DND-41 (cell line): ENCODE measurements at regions not wholly inside any gene's neighbourhood (a gene's known extent, or its start where the extent isn't known, plus 50 kb on each side); places are given as distances from the start of the nearest gene placed in this dataset.

Experiments
- ATAC-seq: fragments of 200-7000 bp; cut with Tn5 transposase; 3 replicates; pipeline ENCODE4 v1.9.1; 2021; ENCODE audit warnings: low read depth; ENCODE audit not compliant: insufficient read depth
- DNase-seq: peaks from one replicate; pipeline ENCODE4 v3.0.0-alpha.2; 2020
- H2AFZ ChIP-seq: 2 replicates; pipeline ENCODE4 v1.6.0; 2012; ENCODE audit warnings: low read depth, low read length
- H3K27ac ChIP-seq: 2 replicates; pipeline ENCODE4 v1.5.1; 2012; ENCODE audit warnings: low read length, inconsistent platforms
- H3K27me3 ChIP-seq: fragments of 200-600 bp; sonication (generic); 2 replicates; pipeline ENCODE4 v1.6.0; 2012; ENCODE audit warnings: low read length, mild to moderate bottlenecking, inconsistent platforms; ENCODE audit not compliant: insufficient read depth, poor library complexity
- H3K36me3 ChIP-seq: 2 replicates; pipeline ENCODE4 v1.5.1; 2012; ENCODE audit warnings: low read length, inconsistent platforms; ENCODE audit not compliant: insufficient read depth
- H3K4me1 ChIP-seq: 2 replicates; pipeline ENCODE4 v1.5.1; 2012; ENCODE audit warnings: mild to moderate bottlenecking, low read length; ENCODE audit not compliant: insufficient read depth
- H3K4me2 ChIP-seq: 2 replicates; pipeline ENCODE4 v1.6.0; 2012; ENCODE audit warnings: mild to moderate bottlenecking, moderate library complexity, low read length, inconsistent platforms; ENCODE audit not compliant: insufficient read depth
- H3K4me3 ChIP-seq, 2 experiments: fragments of 200-600 bp in 1 of 2; shearing (Covaris generic) in 1 of 2; 2 replicates each; pipeline ENCODE4 v1.5.1; 2012 to 2016; ENCODE audit warnings: inconsistent platforms in 2 of 2, low read length in 2 of 2, mild to moderate bottlenecking in 2 of 2, low read depth in 1 of 2, moderate library complexity in 1 of 2
- H3K79me2 ChIP-seq: 2 replicates; pipeline ENCODE4 v1.6.0; 2012; ENCODE audit warnings: low read length, inconsistent platforms; ENCODE audit not compliant: insufficient read depth
- H3K9ac ChIP-seq: 2 replicates; pipeline ENCODE4 v1.6.0; 2012; ENCODE audit warnings: low read depth, mild to moderate bottlenecking, inconsistent platforms, low read length, moderate library complexity
- H3K9me3 ChIP-seq: 2 replicates; pipeline ENCODE4 v1.5.1; 2012; ENCODE audit warnings: low read length, moderate library complexity, mild to moderate bottlenecking, inconsistent platforms; ENCODE audit not compliant: insufficient read depth, severe bottlenecking
- H4K20me1 ChIP-seq: 2 replicates; pipeline ENCODE4 v1.6.0; 2012; ENCODE audit warnings: low read length; ENCODE audit not compliant: insufficient read depth
- EZH2 ChIP-seq: IDR thresholded peaks from 3 replicates; pipeline ENCODE4 v1.6.1; 2012; ENCODE audit warnings: borderline replicate concordance, low read depth, mild to moderate bottlenecking, moderate library complexity, low read length, inconsistent platforms; ENCODE audit not compliant: severe bottlenecking
- TF ChIP-seq, protein P1 (sequence below): IDR thresholded peaks from 2 replicates; pipeline ENCODE4 v1.5.1; 2012; ENCODE audit warnings: borderline replicate concordance, low read length, moderate library complexity, mild to moderate bottlenecking; ENCODE audit not compliant: poor library complexity, severe bottlenecking; ENCODE audit errors: extremely low read depth

DNA sequence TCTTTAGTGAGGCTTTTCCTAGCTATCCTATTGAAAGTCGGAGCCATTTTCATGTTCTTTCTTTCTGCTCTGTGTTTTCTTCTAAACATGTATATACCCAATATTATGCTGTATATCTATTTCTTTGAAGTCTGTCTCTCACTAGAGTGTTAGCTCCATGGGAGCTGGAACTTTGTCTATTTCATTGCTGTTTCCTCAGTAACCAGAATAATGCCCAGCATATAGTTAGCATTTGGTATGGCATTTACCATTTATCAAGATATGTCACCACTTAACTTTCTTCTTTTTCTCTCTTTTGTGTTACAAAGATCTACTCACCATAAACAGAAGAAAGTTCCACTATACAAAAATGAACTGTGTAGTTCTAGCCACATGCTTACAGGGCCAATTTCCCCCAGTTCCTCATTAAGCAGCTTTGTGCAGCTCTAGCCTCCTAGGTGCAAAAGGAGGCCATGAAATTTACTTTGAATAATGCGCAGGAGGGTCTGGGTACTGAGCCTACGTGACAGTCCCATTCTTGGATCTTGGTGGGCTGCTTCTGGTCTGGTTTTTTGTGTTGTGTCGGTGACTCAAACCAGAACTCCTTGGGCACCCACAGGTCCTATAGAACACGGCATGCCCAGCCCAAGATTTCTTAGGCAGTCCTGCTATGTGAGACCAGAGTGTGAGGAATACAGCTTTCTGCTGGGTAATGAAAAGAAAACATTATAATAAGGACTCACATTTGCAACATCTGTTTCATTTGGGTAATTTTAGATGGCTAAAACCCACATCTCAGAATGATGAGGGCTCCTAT lies 302.3 kb upstream of the IGFBP7 start:
- no peaks in the 10 kb centered on the region for H3K27me3 ChIP-seq
- no peak for TF ChIP-seq EZH2
- TF ChIP-seq, protein P1, sequence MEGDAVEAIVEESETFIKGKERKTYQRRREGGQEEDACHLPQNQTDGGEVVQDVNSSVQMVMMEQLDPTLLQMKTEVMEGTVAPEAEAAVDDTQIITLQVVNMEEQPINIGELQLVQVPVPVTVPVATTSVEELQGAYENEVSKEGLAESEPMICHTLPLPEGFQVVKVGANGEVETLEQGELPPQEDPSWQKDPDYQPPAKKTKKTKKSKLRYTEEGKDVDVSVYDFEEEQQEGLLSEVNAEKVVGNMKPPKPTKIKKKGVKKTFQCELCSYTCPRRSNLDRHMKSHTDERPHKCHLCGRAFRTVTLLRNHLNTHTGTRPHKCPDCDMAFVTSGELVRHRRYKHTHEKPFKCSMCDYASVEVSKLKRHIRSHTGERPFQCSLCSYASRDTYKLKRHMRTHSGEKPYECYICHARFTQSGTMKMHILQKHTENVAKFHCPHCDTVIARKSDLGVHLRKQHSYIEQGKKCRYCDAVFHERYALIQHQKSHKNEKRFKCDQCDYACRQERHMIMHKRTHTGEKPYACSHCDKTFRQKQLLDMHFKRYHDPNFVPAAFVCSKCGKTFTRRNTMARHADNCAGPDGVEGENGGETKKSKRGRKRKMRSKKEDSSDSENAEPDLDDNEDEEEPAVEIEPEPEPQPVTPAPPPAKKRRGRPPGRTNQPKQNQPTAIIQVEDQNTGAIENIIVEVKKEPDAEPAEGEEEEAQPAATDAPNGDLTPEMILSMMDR = no peak
- no peak for ATAC-seq

DNA sequence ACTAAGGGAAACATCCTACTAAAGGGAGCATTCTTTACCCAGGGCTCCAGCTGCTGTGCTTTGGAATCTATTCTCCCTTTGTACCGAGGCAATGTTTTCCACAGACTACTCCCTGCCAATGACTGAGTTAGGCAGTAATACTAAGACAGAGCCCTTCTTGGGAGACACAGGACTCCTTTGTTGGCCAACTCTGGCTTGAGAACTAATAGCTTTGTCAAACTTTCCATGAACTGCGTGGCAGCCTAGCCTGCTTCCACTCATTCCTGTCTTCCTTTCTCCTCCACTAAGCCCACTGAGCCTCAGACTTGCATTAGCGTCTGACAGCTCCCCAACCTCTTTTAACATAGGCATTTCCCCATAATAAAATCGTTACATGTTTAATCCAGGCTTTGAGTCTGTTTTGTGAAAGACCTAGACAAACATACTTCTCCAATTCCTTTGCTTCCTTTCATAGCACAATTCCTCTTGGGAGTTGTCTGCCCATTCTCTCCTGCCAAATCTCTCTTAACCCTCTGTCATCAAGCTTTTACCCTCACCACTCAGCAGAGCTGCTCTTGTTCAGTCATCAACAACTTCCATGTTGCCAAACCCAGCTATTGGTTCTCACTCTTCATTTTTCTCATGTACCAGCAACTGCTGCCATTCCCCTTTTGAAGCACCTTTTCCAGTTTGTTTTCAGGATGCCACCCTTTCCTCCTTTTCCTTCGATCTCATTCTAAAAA lies 300.3 kb upstream of the IGFBP7 start:
- H3K27me3 ChIP-seq = no peaks in the 10 kb centered on the region
- no peaks in the 10 kb centered on the region for H3K79me2 ChIP-seq
- no peaks in the 10 kb centered on the region for H3K36me3 ChIP-seq
- H3K4me2 ChIP-seq = no peak overlapping the region
- ATAC-seq (no peak), DNase-seq (no peak)
- no peak overlapping the region for H3K27ac ChIP-seq
- H3K9ac ChIP-seq = no peak overlapping the region
- no peaks in the 10 kb centered on the region for H3K4me1 ChIP-seq
- no peaks in the 10 kb centered on the region for H3K9me3 ChIP-seq
- H3K4me3 ChIP-seq = no peak overlapping the region
- TF ChIP-seq, protein P1 = no peak
- no peak for TF ChIP-seq EZH2
- H2AFZ ChIP-seq = no peak overlapping the region
- no peaks in the 10 kb centered on the region for H4K20me1 ChIP-seq

More for the DNA sequence above, 302.3 kb upstream of the IGFBP7 start:
- Histone ChIP-seq H3K4me1 (no peaks in the 10 kb centered on the region), H3K36me3 (no peaks in the 10 kb centered on the region), H3K9ac (no peak overlapping the region), H2AFZ (no peak overlapping the region), H3K4me2 (no peak overlapping the region), H3K79me2 (no peaks in the 10 kb centered on the region), H3K9me3 (no peaks in the 10 kb centered on the region), H4K20me1 (no peaks in the 10 kb centered on the region), H3K4me3 (no peak overlapping the region), H3K27ac (no peak overlapping the region)
- DNase-seq = no peak

DNA sequence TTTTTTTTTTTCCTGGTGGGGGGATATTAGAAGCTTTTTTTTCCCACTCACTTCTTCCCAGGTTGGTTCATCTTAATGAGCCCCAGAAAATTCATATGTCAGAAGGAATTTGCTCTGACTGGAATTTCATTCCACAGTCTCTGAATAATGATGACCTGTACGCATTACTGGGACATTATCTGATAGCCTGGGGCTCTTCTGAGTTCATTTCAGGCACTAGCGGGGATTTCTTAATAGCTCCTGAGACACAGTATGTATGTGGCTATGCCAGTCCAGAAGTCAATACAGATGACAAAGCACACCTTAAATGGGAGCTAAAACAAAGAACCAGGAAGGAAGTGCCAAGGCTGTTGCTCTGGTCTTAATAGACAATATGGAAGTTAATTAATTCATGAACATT lies 295.2 kb upstream of the IGFBP7 start:
- ATAC-seq = no peak
- no peak overlapping the region for H3K27ac ChIP-seq
- H4K20me1 ChIP-seq = no peaks in the 10 kb centered on the region
- no peak overlapping the region for H2AFZ ChIP-seq
- H3K9me3 ChIP-seq = no peaks in the 10 kb centered on the region
- no peak overlapping the region for H3K4me2 ChIP-seq
- TF ChIP-seq EZH2 = no peak
- TF ChIP-seq, protein P1 = no peak
- no peaks in the 10 kb centered on the region for H3K27me3 ChIP-seq
- H3K79me2 ChIP-seq = no peaks in the 10 kb centered on the region
- DNase-seq = no peak
- no peak overlapping the region for H3K9ac ChIP-seq
- no peaks in the 10 kb centered on the region for H3K4me1 ChIP-seq
- no peaks in the 10 kb centered on the region for H3K36me3 ChIP-seq
- no peak overlapping the region for H3K4me3 ChIP-seq
